NOMO-1 (cell line): ENCODE measurements at regions not wholly inside any gene's neighbourhood (a gene's known extent, or its start where the extent isn't known, plus 50 kb on each side); places are given as distances from the start of the nearest gene placed in this dataset.

Source experiments
- DNase-seq, 2 experiments: peaks; one replicate each; lab custom pipeline; 2025; ENCODE audit not compliant: unreplicated experiment in 2 of 2; lab: John Stamatoyannopoulos, UW

GRCh38 chr12:118840399-118840798, 140.9 kb upstream of the SRRM4 start:
- DNase-seq, result no peak

- DNase-seq, result no peak
Observed at GRCh38 chr12:118840878-118841277, 140.5 kb upstream of the SRRM4 start.

GRCh38 chr12:118841588-118841987, 139.8 kb upstream of the SRRM4 start:
- no peak for DNase-seq

GRCh38 chr12:118842866-118843265, 138.5 kb upstream of the SRRM4 start:
- no peak for DNase-seq

GRCh38 chr12:118846416-118846815, 134.9 kb upstream of the SRRM4 start:
- no peak for DNase-seq

- peak in 1 of 2 experiments; percentile 0 for DNase-seq
Observed at GRCh38 chr12:118850244-118850825, 131.0 kb upstream of the SRRM4 start.

- no peak for DNase-seq
Observed at GRCh38 chr12:118851891-118852290, 129.4 kb upstream of the SRRM4 start.

- DNase-seq, result no peak
Observed at GRCh38 chr12:118853634-118854033, 127.7 kb upstream of the SRRM4 start.

GRCh38 chr12:118855858-118856257, 125.5 kb upstream of the SRRM4 start:
- DNase-seq, result no peak

DNA sequence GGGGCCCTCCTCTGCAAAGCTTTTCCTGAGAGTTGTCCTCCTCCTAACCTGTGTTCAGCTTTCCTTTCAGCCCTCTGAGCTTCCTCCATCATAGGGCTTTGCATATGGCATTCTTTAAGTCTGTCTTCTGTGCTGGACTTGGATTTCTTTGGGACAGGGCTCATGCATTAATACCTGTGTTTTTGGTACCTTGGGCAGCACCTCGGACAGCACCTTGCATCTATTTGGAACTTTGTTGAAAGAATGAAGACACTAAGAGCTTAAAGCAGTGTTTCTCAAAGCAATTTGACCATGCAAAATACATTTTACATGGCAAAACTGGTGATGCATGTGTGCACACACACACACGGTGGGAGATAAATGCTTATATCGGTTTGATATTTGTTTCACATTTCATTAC, 115.0 kb upstream of the SRRM4 start:
- DNase-seq, result no peak

- no peak for DNase-seq
Observed at GRCh38 chr12:118870551-118870950, 110.8 kb upstream of the SRRM4 start.

- DNase-seq, result no peak
Observed at GRCh38 chr12:118874698-118875548, 106.4 kb upstream of the SRRM4 start.

- DNase-seq, result no peak
Observed at GRCh38 chr12:118880720-118881493, 100.4 kb upstream of the SRRM4 start.

DNA sequence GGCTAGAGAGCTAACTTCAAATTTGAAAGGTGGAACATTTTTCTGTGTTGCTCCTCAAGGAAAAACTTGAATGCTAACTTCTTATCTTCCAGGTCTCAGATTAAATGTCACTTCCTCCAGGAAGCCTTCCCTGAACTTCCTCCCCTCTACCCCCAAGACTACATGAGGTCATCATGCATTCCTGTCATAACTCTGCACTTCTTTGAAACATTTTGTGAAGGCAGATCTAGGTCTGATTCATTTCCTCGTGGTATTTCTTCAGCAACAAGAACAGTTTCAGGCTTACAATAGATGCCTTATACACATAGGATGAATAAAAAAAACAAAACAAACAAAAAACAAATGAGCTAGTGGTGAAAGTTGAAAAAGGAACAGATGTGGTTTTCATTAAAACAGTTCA, 97.1 kb upstream of the SRRM4 start:
- no peak for DNase-seq

- DNase-seq, result no peak
Observed at GRCh38 chr12:118900993-118901392, 80.3 kb upstream of the SRRM4 start.

DNA sequence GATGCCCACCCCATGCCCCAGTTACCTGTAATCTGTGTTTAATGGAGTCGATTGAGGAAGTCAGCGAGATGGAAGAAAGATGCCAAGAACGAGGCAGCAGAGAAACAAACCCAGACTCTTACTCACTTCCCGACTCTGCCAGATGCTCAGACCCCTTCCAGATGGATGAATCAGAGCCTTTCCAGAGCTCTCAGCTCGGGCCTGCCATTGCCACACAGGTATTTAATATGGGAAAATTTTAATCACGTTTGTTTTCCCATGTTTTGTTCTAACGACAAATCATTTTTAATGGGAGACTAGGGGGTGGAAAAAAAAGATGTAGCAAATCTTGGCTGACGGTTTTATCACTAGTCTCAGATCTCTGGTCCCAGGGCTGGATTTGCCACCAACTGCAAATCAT, 72.5 kb upstream of the SRRM4 start:
- no peak for DNase-seq

- DNase-seq, result no peak
Observed at GRCh38 chr12:118912697-118913270, 68.6 kb upstream of the SRRM4 start.

- DNase-seq, result no peak
Observed at GRCh38 chr12:118921761-118922160, 59.6 kb upstream of the SRRM4 start.

- no peak for DNase-seq
Observed at GRCh38 chr12:118922405-118922804, 58.9 kb upstream of the SRRM4 start.

GRCh38 chr12:118925407-118925806, 55.9 kb upstream of the SRRM4 start:
- DNase-seq, result peak in 1 of 2 experiments; percentile 1

GRCh38 chr12:118925826-118926225, 55.5 kb upstream of the SRRM4 start:
- no peak for DNase-seq
